ENCODE measurements at regions not wholly inside any gene's neighbourhood (a gene's known extent, or its start where the extent isn't known, plus 50 kb on each side); places are given as distances from the start of the nearest gene placed in this dataset.

- no peak for TF ChIP-seq CEBPB (IDR thresholded peaks at IDR 0.05; ENCODE audit: low read depth, low read length)
- TF ChIP-seq POLR2A (IDR thresholded peaks at IDR 0.05; ENCODE audit: low read depth, low read length) = no peak
- TF ChIP-seq RAD21 (IDR thresholded peaks at IDR 0.05; ENCODE audit: low read length) = no peak
- no peak for TF ChIP-seq MXI1 (IDR thresholded peaks at IDR 0.05; ENCODE audit: borderline replicate concordance, low read depth, low read length)
- TF ChIP-seq CTCF (conservative IDR thresholded peaks at IDR 0.05; ENCODE audit: low read depth, low read length) = no peak
- no peak for TF ChIP-seq FOS (IDR thresholded peaks at IDR 0.05; ENCODE audit: low read depth, low read length)
- TF ChIP-seq CHD1 (IDR thresholded peaks at IDR 0.05; ENCODE audit: low read depth, low read length) = no peak
These were observed 102.0 kb upstream of the HDAC9 start for GRCh38 chr7:18393465-18394118.

All from IMR-90 (cell line).